Fibroblast of villous mesenchyme (primary cell): ENCODE measurements at regions not wholly inside any gene's neighbourhood (a gene's known extent, or its start where the extent isn't known, plus 50 kb on each side); places are given as distances from the start of the nearest gene placed in this dataset.

ENCODE experiments used
- DNase-seq: peaks from one replicate; pipeline ENCODE4 v3.0.0-alpha.2; 2010; ENCODE audit warnings: low read depth
- H3K4me3 ChIP-seq: 2 replicates; pipeline ENCODE4 v1.5.1; 2011; ENCODE audit warnings: low read depth, mild to moderate bottlenecking, low read length
- CTCF ChIP-seq: IDR thresholded peaks from 2 replicates; pipeline ENCODE4 v1.5.1; 2012; ENCODE audit warnings: low read depth, mild to moderate bottlenecking, low read length; ENCODE audit not compliant: insufficient read depth

GRCh38 chr21:39118061-39118460 is 65.2 kb downstream of the PSMG1 start:
- no peak for DNase-seq
- no peak overlapping the region for H3K4me3 ChIP-seq
- no peak for TF ChIP-seq CTCF

- no peak for DNase-seq
- no peak for TF ChIP-seq CTCF
Measured at GRCh38 chr21:39117440-39117970, 65.7 kb downstream of the PSMG1 start.

GRCh38 chr21:39116761-39117439 is 66.4 kb downstream of the PSMG1 start:
- H3K4me3 ChIP-seq: no peak overlapping the region
- TF ChIP-seq CTCF: no peak
- DNase-seq: no peak

More at GRCh38 chr21:39117440-39117970, 65.7 kb downstream of the PSMG1 start:
- H3K4me3 ChIP-seq: no peak overlapping the region

- DNase-seq: no peak
- TF ChIP-seq CTCF: no peak
- H3K4me3 ChIP-seq: no peak overlapping the region
Measured at GRCh38 chr21:39115576-39116235, 67.5 kb downstream of the PSMG1 start.

GRCh38 chr21:39114871-39115575 is 68.2 kb downstream of the PSMG1 start:
- DNase-seq: peak; percentile 70
- TF ChIP-seq CTCF: no peak
- no peak overlapping the region for H3K4me3 ChIP-seq

GRCh38 chr21:39111931-39112550 is 71.2 kb downstream of the PSMG1 start:
- TF ChIP-seq CTCF: no peak
- no peak for DNase-seq
- no peak overlapping the region for H3K4me3 ChIP-seq
